Neutrophil (primary cell): ENCODE measurements at regions not wholly inside any gene's neighbourhood (a gene's known extent, or its start where the extent isn't known, plus 50 kb on each side); places are given as distances from the start of the nearest gene placed in this dataset.

ENCODE experiments used
- H3K27ac ChIP-seq: fragments of 200-600 bp; sonication (generic); 2 replicates; pipeline ENCODE4 v1.5.1; 2016; ENCODE audit warnings: mild to moderate bottlenecking, moderate library complexity
- H3K27me3 ChIP-seq: fragments of 200-600 bp; sonication (generic); 2 replicates; pipeline ENCODE4 v1.6.0; 2016; ENCODE audit warnings: mild to moderate bottlenecking
- H3K36me3 ChIP-seq: fragments of 200-600 bp; sonication (generic); 2 replicates; pipeline ENCODE4 v1.5.1; 2017
- H3K4me1 ChIP-seq, 2 experiments: fragments of 200-600 bp in 1 of 2; sonication (generic) in 1 of 2; 1 replicate in 1 of 2; 2 replicates in 1 of 2; pipeline versions ENCODE4 v1.5.1 to v1.6.1; 2013 to 2016; ENCODE audit warnings: low read depth in 1 of 2, low read length in 1 of 2, mild to moderate bottlenecking in 1 of 2, moderate library complexity in 1 of 2; ENCODE audit not compliant: control insufficient read depth in 1 of 2, insufficient read depth in 1 of 2
- H3K4me3 ChIP-seq, 2 experiments: fragments of 200-600 bp in 1 of 2; sonication (generic) in 1 of 2; 1 replicate in 1 of 2; 2 replicates in 1 of 2; pipeline ENCODE4 v1.5.1; 2013 to 2016; ENCODE audit warnings: low read depth in 1 of 2, low read length in 1 of 2, mild to moderate bottlenecking in 1 of 2, moderate library complexity in 1 of 2
- H3K9me3 ChIP-seq: fragments of 200-600 bp; sonication (generic); 2 replicates; pipeline ENCODE4 v1.5.1; 2016
- TF ChIP-seq, protein P1 (sequence below): fragments of 200-600 bp; sonication (generic); IDR thresholded peaks from 2 replicates; pipeline ENCODE4 v1.5.1; 2016; ENCODE audit warnings: antibody characterized with exemption

- H3K27me3 ChIP-seq = no peaks in the 10 kb centered on the region
- no peaks in the 10 kb centered on the region for H3K36me3 ChIP-seq
- no peaks in the 10 kb centered on the region for H3K9me3 ChIP-seq
- H3K27ac ChIP-seq = no peak overlapping the region
- H3K4me3 ChIP-seq = no peak overlapping the region
- TF ChIP-seq, protein P1, sequence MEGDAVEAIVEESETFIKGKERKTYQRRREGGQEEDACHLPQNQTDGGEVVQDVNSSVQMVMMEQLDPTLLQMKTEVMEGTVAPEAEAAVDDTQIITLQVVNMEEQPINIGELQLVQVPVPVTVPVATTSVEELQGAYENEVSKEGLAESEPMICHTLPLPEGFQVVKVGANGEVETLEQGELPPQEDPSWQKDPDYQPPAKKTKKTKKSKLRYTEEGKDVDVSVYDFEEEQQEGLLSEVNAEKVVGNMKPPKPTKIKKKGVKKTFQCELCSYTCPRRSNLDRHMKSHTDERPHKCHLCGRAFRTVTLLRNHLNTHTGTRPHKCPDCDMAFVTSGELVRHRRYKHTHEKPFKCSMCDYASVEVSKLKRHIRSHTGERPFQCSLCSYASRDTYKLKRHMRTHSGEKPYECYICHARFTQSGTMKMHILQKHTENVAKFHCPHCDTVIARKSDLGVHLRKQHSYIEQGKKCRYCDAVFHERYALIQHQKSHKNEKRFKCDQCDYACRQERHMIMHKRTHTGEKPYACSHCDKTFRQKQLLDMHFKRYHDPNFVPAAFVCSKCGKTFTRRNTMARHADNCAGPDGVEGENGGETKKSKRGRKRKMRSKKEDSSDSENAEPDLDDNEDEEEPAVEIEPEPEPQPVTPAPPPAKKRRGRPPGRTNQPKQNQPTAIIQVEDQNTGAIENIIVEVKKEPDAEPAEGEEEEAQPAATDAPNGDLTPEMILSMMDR = no peak
- no peaks in the 10 kb centered on the region for H3K4me1 ChIP-seq
Measured at GRCh38 chrY:19059733-19060132, 286.2 kb upstream of the HSFY2 start.

DNA sequence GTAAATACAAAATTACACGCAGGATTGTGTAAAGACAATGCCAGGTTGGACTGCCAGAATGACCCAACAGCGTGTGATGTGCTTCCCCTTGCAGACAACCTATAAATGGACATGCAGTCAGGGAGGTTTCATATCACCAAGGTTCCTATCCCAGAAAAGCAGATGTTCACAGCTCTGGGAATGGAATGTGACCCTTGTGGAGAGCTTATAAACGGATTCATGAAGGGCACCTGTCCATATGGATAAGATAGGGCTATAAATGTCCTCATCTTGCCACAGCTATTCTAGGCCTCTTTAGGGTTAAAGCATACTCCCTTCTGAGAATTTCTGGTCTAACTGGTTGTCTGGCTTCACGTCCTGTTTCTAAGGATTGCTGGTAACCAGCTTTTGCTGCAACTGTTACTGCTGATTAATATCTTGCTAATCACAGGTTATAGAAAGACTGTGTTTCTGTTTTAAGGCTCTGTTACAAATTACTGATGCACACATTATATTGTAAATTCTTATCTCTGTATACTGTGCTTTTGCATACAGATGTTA, 285.4 kb upstream of the HSFY2 start:
- Histone ChIP-seq H3K4me1 (no peaks in the 10 kb centered on the region), H3K36me3 (no peaks in the 10 kb centered on the region), H3K4me3 (no peak overlapping the region), H3K27ac (no peak overlapping the region), H3K27me3 (no peaks in the 10 kb centered on the region), H3K9me3 (no peaks in the 10 kb centered on the region)
- TF ChIP-seq, protein P1 = no peak

- TF ChIP-seq, protein P1 = no peak
- no peaks in the 10 kb centered on the region for H3K9me3 ChIP-seq
- no peak overlapping the region for H3K27ac ChIP-seq
Measured at GRCh38 chrY:19056138-19056469, 282.6 kb upstream of the HSFY2 start.

GRCh38 chrY:19055232-19056137, 281.9 kb upstream of the HSFY2 start:
- H3K36me3 ChIP-seq = no peaks in the 10 kb centered on the region
- H3K9me3 ChIP-seq = no peaks in the 10 kb centered on the region
- H3K27me3 ChIP-seq = no peaks in the 10 kb centered on the region
- H3K4me3 ChIP-seq = no peak overlapping the region
- TF ChIP-seq, protein P1 = no peak
- no peak overlapping the region for H3K27ac ChIP-seq
- no peaks in the 10 kb centered on the region for H3K4me1 ChIP-seq

More at GRCh38 chrY:19056138-19056469, 282.6 kb upstream of the HSFY2 start:
- Histone ChIP-seq H3K4me1 (no peaks in the 10 kb centered on the region), H3K4me3 (no peak overlapping the region), H3K36me3 (no peaks in the 10 kb centered on the region), H3K27me3 (no peaks in the 10 kb centered on the region)

DNA sequence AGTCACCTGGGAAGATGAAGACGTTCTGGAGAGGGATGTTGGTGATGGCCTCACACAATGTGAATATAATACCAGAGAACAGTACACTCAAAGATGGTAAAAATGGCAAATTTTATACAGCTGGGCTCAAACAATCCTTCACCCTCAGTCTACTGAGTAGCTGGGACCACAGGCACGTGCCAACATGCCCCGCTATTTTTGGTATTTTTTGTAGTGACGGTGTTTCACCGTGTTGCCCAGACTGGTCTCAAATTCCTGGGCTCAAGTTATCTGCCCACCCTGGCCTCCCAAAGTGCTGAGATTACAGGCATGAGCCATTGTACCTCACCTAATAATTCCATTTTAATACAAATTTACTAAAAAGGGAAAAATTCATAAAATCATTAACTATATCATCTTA, 280.3 kb upstream of the HSFY2 start:
- Histone ChIP-seq H3K27me3 (no peaks in the 10 kb centered on the region), H3K9me3 (no peaks in the 10 kb centered on the region), H3K4me3 (no peak overlapping the region), H3K4me1 (no peaks in the 10 kb centered on the region), H3K36me3 (no peaks in the 10 kb centered on the region), H3K27ac (no peak overlapping the region)
- TF ChIP-seq, protein P1 = no peak
